GM23338 (cell line): ENCODE measurements at regions not wholly inside any gene's neighbourhood (a gene's known extent, or its start where the extent isn't known, plus 50 kb on each side); places are given as distances from the start of the nearest gene placed in this dataset.

Source experiments
- ATAC-seq: fragments of 200-7000 bp; cut with Tn5 transposase; 3 replicates; pipeline ENCODE4 v1.9.1; 2020
- DNase-seq: peaks from one replicate; pipeline ENCODE4 v3.0.0-alpha.2; 2015; ENCODE audit warnings: low spot score
- H2AFZ ChIP-seq: fragments of 200-600 bp; sonication (generic); 2 replicates; pipeline ENCODE4 v1.8.0; 2016; ENCODE audit warnings: antibody characterized with exemption, mild to moderate bottlenecking, moderate library complexity
- H3F3A ChIP-seq: fragments of 200-600 bp; sonication (generic); replicated peaks from 2 replicates; pipeline ENCODE4 v1.8.0; 2017; ENCODE audit warnings: antibody characterized with exemption, mixed run types, low read depth
- H3K27ac ChIP-seq: fragments of 200-600 bp; sonication (generic); 2 replicates; pipeline ENCODE4 v1.6.1; 2016; ENCODE audit warnings: low read depth
- H3K27me3 ChIP-seq: fragments of 200-600 bp; sonication (generic); 2 replicates; pipeline ENCODE4 v1.8.0; 2016; ENCODE audit warnings: mild to moderate bottlenecking, mixed run types, moderate library complexity; ENCODE audit not compliant: insufficient read depth
- H3K36me3 ChIP-seq: fragments of 200-600 bp; sonication (generic); 2 replicates; pipeline ENCODE4 v1.8.0; 2016; ENCODE audit warnings: mild to moderate bottlenecking; ENCODE audit not compliant: insufficient read depth
- H3K4me1 ChIP-seq: fragments of 200-600 bp; sonication (generic); 2 replicates; pipeline ENCODE4 v1.8.0; 2016; ENCODE audit warnings: mild to moderate bottlenecking, moderate library complexity; ENCODE audit not compliant: insufficient read depth
- H3K4me2 ChIP-seq: fragments of 200-600 bp; sonication (generic); 2 replicates; pipeline ENCODE4 v1.7.1; 2017; ENCODE audit warnings: mixed run types
- H3K4me3 ChIP-seq: fragments of 200-600 bp; sonication (generic); 2 replicates; pipeline ENCODE4 v1.6.1; 2016; ENCODE audit warnings: mixed run types
- H3K79me2 ChIP-seq: fragments of 200-600 bp; sonication (generic); replicated peaks from 2 replicates; pipeline ENCODE4 v1.8.0; 2017; ENCODE audit warnings: mild to moderate bottlenecking; ENCODE audit not compliant: insufficient read depth
- H3K9me2 ChIP-seq: fragments of 200-600 bp; sonication (generic); 2 replicates; pipeline ENCODE4 v1.8.0; 2017; ENCODE audit not compliant: insufficient read depth
- H4K20me1 ChIP-seq: fragments of 200-600 bp; sonication (generic); replicated peaks from 2 replicates; pipeline ENCODE4 v1.8.0; 2017; ENCODE audit warnings: mild to moderate bottlenecking; ENCODE audit not compliant: insufficient read depth
- H3K27ac Mint-ChIP-seq: 2 replicates; pipeline ENCODE4 v1.8.0; 2020; ENCODE audit warnings: inconsistent platforms, mild to moderate bottlenecking, moderate library complexity, mixed read lengths
- H3K27me3 Mint-ChIP-seq: 3 replicates; pipeline ENCODE4 v1.8.0; 2022; ENCODE audit warnings: low read depth, mild to moderate bottlenecking, moderate library complexity, mixed read lengths, inconsistent platforms; ENCODE audit not compliant: insufficient read depth, poor library complexity
- H3K36me3 Mint-ChIP-seq: 3 replicates; pipeline ENCODE4 v1.8.0; 2021; ENCODE audit warnings: low read depth, mild to moderate bottlenecking, inconsistent platforms, moderate library complexity, mixed read lengths
- H3K4me1 Mint-ChIP-seq: 3 replicates; pipeline ENCODE4 v1.8.0; 2020; ENCODE audit warnings: mild to moderate bottlenecking, inconsistent platforms, mixed read lengths
- H3K4me3 Mint-ChIP-seq: 3 replicates; pipeline ENCODE4 v1.8.0; 2021; ENCODE audit warnings: moderate library complexity, mild to moderate bottlenecking, inconsistent platforms, mixed read lengths
- H3K9me3 Mint-ChIP-seq: 3 replicates; pipeline ENCODE4 v1.8.0; 2020; ENCODE audit warnings: moderate library complexity, mild to moderate bottlenecking, inconsistent platforms, mixed read lengths
- CREB1 ChIP-seq: fragments of 250-450 bp; sonication (Bioruptor Pico); IDR thresholded peaks from 2 replicates; pipeline ENCODE4 v1.5.0; 2020; ENCODE audit warnings: low read depth, mild to moderate bottlenecking, moderate library complexity
- EZH2 ChIP-seq: fragments of 200-600 bp; sonication (generic); IDR thresholded peaks from one replicate; pipeline ENCODE4 v1.8.0; 2017; ENCODE audit warnings: antibody characterized with exemption, mild to moderate bottlenecking, low read depth; ENCODE audit not compliant: unreplicated experiment
- EZH2phosphoT487 ChIP-seq: fragments of 200-600 bp; sonication (generic); IDR thresholded peaks from one replicate; pipeline ENCODE4 v1.8.1; 2018; ENCODE audit warnings: antibody characterized with exemption; ENCODE audit not compliant: unreplicated experiment
- NANOG ChIP-seq: IDR thresholded peaks from 2 replicates; pipeline ENCODE4 v1.6.1; 2016; ENCODE audit warnings: antibody characterized with exemption, borderline replicate concordance
- STAT1 ChIP-seq: IDR thresholded peaks from one replicate; pipeline ENCODE4 v1.6.1; 2016; ENCODE audit warnings: antibody characterized with exemption; ENCODE audit not compliant: unreplicated experiment
- ZNF114 ChIP-seq: fragments of 250-450 bp; sonication (Bioruptor Pico); IDR thresholded peaks from 2 replicates; pipeline ENCODE4 v1.5.0; 2020; ENCODE audit warnings: mild to moderate bottlenecking, moderate library complexity
- ZNF331 ChIP-seq: fragments of 250-450 bp; sonication (Bioruptor Pico); IDR thresholded peaks from 2 replicates; pipeline ENCODE4 v1.5.0; 2020; ENCODE audit warnings: low read depth, mild to moderate bottlenecking, moderate library complexity
- TF ChIP-seq, protein P1 (sequence below): fragments of 250-450 bp; sonication (Bioruptor Pico); IDR thresholded peaks from 2 replicates; pipeline ENCODE4 v1.5.0; 2020; ENCODE audit warnings: mild to moderate bottlenecking, moderate library complexity
- TF ChIP-seq, protein P2 (sequence below), 2 experiments: fragments of 200-600 bp in 1 of 2; sonication (generic) in 1 of 2; conservative IDR thresholded peaks; 2 replicates each; pipeline versions ENCODE4 v1.5.1 to v1.6.1; 2016 to 2017; ENCODE audit warnings: antibody characterized with exemption in 2 of 2, low read depth in 2 of 2, mild to moderate bottlenecking in 2 of 2, moderate library complexity in 1 of 2
- TF ChIP-seq, protein P3 (sequence below): IDR thresholded peaks from 2 replicates; pipeline ENCODE4 v1.6.1; 2016; ENCODE audit warnings: antibody characterized with exemption
- TF ChIP-seq, protein P4 (sequence below): IDR thresholded peaks from one replicate; pipeline ENCODE4 v1.6.1; 2018; ENCODE audit warnings: antibody characterized with exemption; ENCODE audit not compliant: unreplicated experiment

DNA sequence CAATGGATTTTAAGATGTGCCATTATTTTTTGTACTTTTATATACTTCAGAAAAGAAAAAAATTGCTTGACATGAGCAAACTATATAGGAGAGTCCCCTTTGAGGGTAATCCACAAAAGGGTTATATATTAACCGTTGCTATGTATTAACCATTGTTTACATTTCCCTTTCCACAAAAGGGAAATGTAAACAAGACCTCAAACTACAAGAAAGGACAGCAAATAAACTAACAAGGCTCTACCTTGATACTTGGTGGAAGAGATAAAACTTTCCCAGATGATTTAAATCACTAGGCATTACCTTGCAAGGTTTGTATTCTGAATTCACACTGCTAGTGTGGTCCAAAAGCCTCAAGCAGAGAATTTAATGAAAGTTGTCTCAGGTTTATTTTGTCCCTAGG is 616.3 kb upstream of the BCHE start:
- Histone ChIP-seq H2AFZ (no peak overlapping the region), H4K20me1 (no peaks in the 10 kb centered on the region), H3K27me3 (no peaks in the 10 kb centered on the region), H3K4me3 (no peak overlapping the region), H3K79me2 (no peaks in the 10 kb centered on the region), H3F3A (no peaks in the 10 kb centered on the region), H3K36me3 (no peaks in the 10 kb centered on the region), H3K4me2 (no peak overlapping the region), H3K27ac (no peak overlapping the region), H3K9me2 (no peaks in the 10 kb centered on the region), H3K4me1 (no peaks in the 10 kb centered on the region)
- DNase-seq (no peak), ATAC-seq (no peak)
- Mint-ChIP-seq H3K4me1 (no peaks in the 10 kb centered on the region), H3K36me3 (no peaks in the 10 kb centered on the region), H3K4me3 (no peak overlapping the region), H3K27me3 (no peaks in the 10 kb centered on the region), H3K9me3 (no peaks in the 10 kb centered on the region), H3K27ac (no peak overlapping the region)
- TF ChIP-seq, protein P1, sequence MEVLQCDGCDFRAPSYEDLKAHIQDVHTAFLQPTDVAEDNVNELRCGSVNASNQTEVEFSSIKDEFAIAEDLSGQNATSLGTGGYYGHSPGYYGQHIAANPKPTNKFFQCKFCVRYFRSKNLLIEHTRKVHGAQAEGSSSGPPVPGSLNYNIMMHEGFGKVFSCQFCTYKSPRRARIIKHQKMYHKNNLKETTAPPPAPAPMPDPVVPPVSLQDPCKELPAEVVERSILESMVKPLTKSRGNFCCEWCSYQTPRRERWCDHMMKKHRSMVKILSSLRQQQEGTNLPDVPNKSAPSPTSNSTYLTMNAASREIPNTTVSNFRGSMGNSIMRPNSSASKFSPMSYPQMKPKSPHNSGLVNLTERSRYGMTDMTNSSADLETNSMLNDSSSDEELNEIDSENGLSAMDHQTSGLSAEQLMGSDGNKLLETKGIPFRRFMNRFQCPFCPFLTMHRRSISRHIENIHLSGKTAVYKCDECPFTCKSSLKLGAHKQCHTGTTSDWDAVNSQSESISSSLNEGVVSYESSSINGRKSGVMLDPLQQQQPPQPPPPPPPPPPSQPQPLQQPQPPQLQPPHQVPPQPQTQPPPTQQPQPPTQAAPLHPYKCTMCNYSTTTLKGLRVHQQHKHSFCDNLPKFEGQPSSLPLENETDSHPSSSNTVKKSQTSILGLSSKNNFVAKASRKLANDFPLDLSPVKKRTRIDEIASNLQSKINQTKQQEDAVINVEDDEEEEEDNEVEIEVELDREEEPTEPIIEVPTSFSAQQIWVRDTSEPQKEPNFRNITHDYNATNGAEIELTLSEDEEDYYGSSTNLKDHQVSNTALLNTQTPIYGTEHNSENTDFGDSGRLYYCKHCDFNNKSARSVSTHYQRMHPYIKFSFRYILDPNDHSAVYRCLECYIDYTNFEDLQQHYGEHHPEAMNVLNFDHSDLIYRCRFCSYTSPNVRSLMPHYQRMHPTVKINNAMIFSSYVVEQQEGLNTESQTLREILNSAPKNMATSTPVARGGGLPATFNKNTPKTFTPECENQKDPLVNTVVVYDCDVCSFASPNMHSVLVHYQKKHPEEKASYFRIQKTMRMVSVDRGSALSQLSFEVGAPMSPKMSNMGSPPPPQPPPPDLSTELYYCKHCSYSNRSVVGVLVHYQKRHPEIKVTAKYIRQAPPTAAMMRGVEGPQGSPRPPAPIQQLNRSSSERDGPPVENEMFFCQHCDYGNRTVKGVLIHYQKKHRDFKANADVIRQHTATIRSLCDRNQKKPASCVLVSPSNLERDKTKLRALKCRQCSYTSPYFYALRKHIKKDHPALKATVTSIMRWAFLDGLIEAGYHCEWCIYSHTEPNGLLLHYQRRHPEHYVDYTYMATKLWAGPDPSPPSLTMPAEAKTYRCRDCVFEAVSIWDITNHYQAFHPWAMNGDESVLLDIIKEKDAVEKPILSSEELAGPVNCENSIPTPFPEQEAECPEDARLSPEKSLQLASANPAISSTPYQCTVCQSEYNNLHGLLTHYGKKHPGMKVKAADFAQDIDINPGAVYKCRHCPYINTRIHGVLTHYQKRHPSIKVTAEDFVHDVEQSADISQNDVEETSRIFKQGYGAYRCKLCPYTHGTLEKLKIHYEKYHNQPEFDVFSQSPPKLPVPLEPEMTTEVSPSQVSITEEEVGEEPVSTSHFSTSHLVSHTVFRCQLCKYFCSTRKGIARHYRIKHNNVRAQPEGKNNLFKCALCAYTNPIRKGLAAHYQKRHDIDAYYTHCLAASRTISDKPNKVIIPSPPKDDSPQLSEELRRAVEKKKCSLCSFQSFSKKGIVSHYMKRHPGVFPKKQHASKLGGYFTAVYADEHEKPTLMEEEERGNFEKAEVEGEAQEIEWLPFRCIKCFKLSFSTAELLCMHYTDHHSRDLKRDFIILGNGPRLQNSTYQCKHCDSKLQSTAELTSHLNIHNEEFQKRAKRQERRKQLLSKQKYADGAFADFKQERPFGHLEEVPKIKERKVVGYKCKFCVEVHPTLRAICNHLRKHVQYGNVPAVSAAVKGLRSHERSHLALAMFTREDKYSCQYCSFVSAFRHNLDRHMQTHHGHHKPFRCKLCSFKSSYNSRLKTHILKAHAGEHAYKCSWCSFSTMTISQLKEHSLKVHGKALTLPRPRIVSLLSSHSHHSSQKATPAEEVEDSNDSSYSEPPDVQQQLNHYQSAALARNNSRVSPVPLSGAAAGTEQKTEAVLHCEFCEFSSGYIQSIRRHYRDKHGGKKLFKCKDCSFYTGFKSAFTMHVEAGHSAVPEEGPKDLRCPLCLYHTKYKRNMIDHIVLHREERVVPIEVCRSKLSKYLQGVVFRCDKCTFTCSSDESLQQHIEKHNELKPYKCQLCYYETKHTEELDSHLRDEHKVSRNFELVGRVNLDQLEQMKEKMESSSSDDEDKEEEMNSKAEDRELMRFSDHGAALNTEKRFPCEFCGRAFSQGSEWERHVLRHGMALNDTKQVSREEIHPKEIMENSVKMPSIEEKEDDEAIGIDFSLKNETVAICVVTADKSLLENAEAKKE (CRISPR knock-in tag): no peak
- TF ChIP-seq STAT1 (no peak), ZNF114 (CRISPR knock-in tag) (no peak), EZH2 (no peak), NANOG (no peak), ZNF331 (CRISPR knock-in tag) (no peak), EZH2phosphoT487 (no peak), CREB1 (CRISPR knock-in tag) (no peak)
- TF ChIP-seq, protein P2, sequence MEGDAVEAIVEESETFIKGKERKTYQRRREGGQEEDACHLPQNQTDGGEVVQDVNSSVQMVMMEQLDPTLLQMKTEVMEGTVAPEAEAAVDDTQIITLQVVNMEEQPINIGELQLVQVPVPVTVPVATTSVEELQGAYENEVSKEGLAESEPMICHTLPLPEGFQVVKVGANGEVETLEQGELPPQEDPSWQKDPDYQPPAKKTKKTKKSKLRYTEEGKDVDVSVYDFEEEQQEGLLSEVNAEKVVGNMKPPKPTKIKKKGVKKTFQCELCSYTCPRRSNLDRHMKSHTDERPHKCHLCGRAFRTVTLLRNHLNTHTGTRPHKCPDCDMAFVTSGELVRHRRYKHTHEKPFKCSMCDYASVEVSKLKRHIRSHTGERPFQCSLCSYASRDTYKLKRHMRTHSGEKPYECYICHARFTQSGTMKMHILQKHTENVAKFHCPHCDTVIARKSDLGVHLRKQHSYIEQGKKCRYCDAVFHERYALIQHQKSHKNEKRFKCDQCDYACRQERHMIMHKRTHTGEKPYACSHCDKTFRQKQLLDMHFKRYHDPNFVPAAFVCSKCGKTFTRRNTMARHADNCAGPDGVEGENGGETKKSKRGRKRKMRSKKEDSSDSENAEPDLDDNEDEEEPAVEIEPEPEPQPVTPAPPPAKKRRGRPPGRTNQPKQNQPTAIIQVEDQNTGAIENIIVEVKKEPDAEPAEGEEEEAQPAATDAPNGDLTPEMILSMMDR (conservative IDR thresholded peaks at IDR 0.05; ENCODE audit: low read depth in 2 of 2): no peak
- TF ChIP-seq, protein P3, sequence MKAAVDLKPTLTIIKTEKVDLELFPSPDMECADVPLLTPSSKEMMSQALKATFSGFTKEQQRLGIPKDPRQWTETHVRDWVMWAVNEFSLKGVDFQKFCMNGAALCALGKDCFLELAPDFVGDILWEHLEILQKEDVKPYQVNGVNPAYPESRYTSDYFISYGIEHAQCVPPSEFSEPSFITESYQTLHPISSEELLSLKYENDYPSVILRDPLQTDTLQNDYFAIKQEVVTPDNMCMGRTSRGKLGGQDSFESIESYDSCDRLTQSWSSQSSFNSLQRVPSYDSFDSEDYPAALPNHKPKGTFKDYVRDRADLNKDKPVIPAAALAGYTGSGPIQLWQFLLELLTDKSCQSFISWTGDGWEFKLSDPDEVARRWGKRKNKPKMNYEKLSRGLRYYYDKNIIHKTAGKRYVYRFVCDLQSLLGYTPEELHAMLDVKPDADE: no peak
- TF ChIP-seq, protein P4, sequence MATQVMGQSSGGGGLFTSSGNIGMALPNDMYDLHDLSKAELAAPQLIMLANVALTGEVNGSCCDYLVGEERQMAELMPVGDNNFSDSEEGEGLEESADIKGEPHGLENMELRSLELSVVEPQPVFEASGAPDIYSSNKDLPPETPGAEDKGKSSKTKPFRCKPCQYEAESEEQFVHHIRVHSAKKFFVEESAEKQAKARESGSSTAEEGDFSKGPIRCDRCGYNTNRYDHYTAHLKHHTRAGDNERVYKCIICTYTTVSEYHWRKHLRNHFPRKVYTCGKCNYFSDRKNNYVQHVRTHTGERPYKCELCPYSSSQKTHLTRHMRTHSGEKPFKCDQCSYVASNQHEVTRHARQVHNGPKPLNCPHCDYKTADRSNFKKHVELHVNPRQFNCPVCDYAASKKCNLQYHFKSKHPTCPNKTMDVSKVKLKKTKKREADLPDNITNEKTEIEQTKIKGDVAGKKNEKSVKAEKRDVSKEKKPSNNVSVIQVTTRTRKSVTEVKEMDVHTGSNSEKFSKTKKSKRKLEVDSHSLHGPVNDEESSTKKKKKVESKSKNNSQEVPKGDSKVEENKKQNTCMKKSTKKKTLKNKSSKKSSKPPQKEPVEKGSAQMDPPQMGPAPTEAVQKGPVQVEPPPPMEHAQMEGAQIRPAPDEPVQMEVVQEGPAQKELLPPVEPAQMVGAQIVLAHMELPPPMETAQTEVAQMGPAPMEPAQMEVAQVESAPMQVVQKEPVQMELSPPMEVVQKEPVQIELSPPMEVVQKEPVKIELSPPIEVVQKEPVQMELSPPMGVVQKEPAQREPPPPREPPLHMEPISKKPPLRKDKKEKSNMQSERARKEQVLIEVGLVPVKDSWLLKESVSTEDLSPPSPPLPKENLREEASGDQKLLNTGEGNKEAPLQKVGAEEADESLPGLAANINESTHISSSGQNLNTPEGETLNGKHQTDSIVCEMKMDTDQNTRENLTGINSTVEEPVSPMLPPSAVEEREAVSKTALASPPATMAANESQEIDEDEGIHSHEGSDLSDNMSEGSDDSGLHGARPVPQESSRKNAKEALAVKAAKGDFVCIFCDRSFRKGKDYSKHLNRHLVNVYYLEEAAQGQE: no peak
